NCI-H748 (cell line): ENCODE measurements at regions not wholly inside any gene's neighbourhood (a gene's known extent, or its start where the extent isn't known, plus 50 kb on each side); places are given as distances from the start of the nearest gene placed in this dataset.
"Not testable (repeated sequence)": the region's sequence is repeated elsewhere in the genome, so short reads cannot be mapped to it uniquely, and the experiment has no call there.

ENCODE experiments used
- DNase-seq: peaks from one replicate; lab custom pipeline; 2025; ENCODE audit not compliant: unreplicated experiment; lab: John Stamatoyannopoulos, UW

DNA sequence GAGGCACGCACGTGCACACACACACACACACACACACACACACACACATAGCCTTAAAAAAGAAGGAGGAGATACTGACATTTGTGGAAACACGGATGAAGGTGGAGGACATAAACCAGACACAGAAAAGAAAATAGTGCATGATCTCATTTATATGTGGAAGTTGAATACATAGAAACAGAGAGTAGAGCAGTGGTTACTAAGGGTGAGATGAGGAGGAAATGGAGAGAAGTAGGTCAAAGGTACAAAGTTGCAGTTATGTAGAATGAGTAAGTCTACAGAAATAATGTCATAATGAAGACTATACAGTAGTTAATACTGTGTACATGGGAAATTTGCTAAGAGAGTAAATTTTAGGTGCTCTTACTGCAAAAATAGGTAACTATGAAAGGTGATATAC is 412.2 kb upstream of the CDH9 start:
- DNase-seq = peak; percentile 66

- not testable (repeated sequence) for DNase-seq
Measured at GRCh38 chr5:27439383-27439782, 401.0 kb upstream of the CDH9 start.

DNA sequence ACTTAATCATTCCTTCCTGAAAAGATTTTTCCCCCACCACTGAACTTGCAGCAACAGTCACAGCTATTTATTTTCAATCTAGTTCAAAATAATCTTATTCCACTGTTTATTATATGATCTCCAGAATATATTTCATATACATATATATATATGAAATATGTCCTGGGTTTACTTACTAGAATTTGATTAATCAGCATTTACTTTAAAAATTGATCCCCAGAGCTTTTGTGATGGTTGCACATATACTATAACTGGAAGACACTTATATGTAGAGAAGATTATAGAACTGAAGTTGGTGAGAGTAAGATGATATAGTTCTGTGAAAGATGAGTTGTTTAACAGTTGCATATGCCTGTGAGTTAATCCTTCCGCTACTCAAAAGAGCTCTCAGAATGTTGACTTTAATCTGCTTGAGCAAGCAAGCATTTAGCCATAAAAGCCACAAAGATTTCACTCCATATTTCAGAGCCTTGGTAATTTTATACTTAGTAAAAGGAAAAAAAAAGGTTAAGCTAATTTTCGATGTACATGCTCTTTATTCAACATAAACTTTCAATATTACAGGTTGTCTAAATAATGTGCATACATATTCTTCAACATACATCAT is 399.3 kb upstream of the CDH9 start:
- no peak for DNase-seq

DNA sequence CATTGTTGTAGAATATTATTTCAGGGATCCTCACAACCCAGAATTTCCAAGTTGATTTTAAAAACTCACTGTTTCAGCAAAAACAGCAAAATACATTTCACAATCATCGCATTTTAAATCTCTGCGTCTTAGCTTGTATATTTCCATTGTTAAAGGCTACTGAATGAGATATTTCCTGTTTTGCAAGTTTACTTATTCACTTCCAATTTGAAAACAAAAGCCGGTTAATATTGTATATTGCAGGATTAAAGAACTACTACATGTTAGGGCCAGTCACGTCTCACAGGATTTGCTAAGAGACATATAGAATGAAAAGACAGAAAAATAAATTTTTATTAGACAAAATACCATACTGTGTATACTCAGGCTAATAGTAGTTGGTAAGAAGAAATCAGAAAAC is 395.9 kb upstream of the CDH9 start:
- peak; percentile 30 for DNase-seq

- DNase-seq = no peak
Measured at GRCh38 chr5:27414099-27414498, 375.7 kb upstream of the CDH9 start.

- DNase-seq = no peak
Measured at GRCh38 chr5:27412384-27412783, 374.0 kb upstream of the CDH9 start.

DNA sequence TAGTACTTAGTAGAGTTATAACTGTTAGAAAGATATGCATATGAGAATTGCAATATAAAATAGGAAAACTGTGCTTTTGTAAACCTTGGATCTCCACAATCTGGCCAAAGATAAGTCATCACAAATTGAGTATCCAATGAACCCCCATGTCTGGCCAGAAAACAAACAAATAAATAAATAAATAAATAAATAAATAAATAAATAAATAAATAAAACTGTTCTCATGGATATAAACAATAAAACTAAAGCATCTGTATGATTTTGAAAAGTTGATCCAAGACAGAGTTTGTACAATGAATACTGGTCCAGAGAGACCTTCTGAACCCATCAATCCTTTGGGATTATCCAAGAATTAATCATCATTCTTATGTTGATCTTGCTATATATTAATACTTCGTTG is 367.6 kb upstream of the CDH9 start:
- DNase-seq = no peak

- peak; percentile 30 for DNase-seq
Measured at GRCh38 chr5:27403243-27403882, 365.0 kb upstream of the CDH9 start.

DNA sequence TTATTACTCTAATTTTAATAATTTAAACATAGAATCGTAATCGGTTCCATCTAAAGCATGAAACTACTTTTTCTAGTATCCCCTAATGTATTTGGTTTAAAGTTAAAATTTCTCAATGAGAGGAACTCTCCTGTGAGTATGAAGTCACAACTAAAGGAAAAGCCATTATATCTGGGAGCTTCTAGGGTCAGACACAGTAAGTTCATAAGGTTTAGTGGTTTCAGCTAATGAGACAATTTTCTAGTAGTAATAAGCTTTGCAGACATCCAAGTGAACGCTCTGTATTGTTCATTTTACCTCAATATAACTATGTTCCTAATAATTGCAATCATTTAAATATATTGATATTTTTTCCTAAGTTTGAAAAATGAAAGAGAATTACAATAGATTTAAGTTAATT is 364.4 kb upstream of the CDH9 start:
- no peak for DNase-seq

DNA sequence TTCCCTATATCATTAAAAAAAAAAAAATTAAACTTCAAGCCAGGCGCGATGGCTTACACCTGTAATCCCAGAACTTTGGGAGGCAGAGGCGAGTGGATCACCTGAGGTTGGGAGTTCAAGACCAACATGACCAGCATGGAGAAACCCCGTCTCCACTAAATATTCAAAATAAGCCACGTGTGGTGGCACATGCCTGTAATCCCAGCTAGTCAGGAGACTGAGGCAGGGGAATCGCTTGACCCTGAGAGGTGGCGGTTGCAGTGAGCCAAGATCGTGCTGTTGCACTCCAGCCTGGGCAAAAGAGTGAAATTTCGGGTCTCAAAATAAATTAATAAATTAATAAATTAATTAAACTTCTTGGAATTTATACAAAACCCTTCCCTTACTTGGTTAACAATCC is 358.6 kb upstream of the CDH9 start:
- DNase-seq = no peak

GRCh38 chr5:27392716-27393115 is 354.3 kb upstream of the CDH9 start:
- no peak for DNase-seq

DNA sequence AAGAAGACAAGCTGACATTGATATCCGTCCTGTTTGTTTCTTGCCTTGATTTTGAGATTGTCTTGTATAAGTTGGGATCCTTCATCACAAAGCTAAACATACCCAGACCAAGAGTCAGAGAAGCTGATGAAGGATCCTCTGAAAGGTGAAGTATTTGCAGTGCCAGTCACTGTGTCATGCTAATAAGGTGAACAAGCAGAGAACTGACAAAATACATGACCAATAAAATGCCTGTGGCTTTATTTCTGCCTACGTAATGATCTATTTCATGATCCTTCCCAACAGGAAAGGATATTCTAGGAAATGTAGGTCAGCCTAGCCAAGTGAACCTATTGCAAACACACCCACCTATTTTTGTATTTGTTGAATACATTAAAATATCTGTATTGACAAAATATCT is 351.3 kb upstream of the CDH9 start:
- no peak for DNase-seq

DNA sequence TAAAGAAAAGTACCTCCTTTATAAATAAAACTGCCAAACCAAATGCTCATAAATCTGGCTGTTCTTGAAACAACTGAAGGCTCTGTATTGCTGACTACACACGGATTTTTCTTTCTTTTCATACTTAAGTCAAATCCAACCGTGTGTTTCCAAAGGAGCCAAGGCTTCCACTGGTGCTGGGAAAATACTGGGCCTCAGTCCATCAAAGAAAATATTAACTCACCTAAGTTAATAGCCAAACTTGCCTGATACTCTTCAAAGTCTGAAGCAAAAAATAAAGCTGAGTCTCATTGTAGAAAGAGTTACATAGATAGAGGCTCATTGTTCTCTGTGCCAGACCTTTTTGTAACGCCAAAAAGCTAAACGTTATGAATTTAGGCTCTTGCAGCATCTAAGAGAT is 350.4 kb upstream of the CDH9 start:
- DNase-seq = no peak

DNA sequence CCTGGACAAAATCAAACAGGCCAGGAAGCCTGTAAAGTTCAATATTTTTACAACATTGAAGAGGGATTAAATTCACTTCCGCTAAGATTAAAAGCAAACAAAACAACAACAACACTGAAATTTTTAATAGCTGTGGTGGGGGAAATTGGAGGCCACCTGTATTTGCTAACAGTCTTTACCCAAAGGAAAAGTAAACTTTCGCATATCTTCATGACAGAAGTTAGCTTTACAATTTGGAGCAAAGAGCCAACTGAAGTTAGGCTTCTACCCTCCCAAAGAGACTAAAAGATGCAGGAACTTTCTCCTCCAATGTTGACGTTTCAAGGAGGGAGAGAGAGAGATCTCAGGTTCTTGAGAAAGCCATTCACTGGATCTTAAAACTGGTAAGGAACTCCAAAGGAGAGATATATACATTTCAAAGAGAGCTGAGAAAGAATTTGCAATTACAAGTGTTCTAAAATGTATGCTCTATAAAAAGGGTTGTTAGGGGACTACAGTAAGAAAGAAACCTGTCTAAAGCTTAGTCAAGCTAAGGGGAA is 349.2 kb upstream of the CDH9 start:
- DNase-seq = no peak

GRCh38 chr5:27381686-27382085 is 343.3 kb upstream of the CDH9 start:
- no peak for DNase-seq

- no peak for DNase-seq
Measured at GRCh38 chr5:27377626-27378025, 339.2 kb upstream of the CDH9 start.

GRCh38 chr5:27353970-27354369 is 315.6 kb upstream of the CDH9 start:
- DNase-seq = no peak

- no peak for DNase-seq
Measured at GRCh38 chr5:27353540-27353939, 315.2 kb upstream of the CDH9 start.

DNA sequence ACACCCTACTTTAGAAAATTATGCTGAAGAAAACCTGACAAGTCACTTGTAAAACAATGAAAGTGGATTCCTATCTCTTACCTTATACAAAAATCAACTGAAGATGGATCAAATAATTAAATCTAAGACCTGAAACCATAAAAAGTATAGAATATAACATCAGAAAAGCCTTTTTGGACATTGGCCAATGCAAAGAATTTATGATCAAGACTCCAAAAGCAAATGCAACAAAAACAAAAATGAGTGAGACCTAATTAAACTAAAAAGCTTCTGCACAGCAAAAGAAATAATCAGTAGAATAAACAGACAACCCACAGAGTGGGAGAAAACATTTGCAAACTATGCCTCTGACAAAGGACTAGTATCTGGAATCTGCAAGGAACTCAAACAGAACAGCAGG is 303.0 kb upstream of the CDH9 start:
- peak; percentile 86 for DNase-seq

GRCh38 chr5:27336817-27337216 is 298.4 kb upstream of the CDH9 start:
- DNase-seq = no peak

DNA sequence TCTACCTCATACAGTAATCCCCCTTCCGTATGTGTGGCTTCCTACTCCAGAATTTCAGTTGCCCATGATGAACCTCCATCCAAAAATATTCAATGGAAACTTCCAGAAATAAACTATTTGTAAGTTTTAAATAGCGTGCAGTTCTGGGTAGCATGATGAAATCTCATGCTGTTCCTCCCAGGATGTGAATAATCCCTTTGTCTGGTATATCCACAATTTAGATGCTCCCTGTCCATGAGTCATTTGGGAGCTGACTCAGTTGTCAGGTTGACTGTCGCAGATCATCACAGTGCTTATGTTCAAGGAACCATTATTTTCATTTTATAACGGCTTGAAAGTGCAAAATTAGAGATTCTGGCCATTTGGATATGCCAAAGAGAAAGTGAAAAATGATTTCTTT is 290.1 kb upstream of the CDH9 start:
- DNase-seq = no peak

DNA sequence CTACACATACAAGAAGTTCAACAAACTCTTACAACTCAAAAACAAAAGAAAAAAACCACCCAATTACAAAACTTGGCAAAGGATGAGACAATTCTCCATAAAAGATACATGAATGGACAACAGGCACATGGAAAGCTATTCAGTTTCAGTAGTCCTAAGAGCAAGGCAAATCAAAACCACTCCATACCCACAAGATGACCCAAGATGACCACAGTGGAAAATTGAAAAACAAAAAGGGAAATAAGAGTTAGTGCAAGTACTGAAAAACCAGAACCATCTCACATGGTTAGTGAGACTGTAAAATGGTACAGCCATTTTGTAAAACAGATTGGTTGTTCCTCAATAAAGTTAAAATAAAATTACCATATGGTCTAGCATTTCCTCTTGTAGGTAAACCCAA is 287.1 kb upstream of the CDH9 start:
- DNase-seq = no peak

GRCh38 chr5:27318701-27319100 is 280.3 kb upstream of the CDH9 start:
- DNase-seq = no peak
